ENCODE measurements at regions not wholly inside any gene's neighbourhood (a gene's known extent, or its start where the extent isn't known, plus 50 kb on each side); places are given as distances from the start of the nearest gene placed in this dataset.
A peak's percentile ranks its signal among the peaks of the same experiment; 100 is the strongest.

DNA sequence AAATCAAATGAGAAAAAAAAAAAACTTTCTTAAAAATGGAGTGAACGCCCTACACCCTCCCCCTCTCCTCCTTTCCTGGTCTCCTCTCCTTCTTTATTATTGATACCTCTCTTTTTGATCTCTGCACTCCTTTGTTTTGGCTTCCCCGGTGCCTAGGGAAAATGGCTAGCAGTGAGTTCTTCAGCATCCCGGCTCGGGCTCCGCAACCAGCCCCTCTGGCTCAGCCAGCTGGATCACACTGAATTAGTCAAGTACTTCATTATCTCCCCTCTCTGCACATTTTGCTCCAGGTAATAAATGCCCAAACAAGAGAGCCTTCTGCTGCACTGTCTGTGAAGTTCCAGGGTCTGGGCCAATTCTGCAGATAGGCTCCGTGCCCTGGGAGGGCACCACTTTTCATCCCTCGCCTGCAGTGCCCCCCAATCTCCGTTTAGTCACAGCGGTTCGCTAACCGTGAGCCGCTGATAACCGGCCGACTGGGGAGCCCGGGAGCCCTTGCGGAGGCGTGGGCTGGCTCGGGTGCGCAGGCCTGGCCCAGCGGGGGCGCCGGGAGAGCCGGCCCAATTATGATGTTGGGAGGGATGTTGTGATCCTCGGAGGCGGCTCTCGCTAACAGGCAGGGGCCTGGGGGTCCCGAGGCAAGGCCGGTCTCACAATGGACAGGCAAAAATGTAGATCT lies 301.9 kb downstream of the TFAP2A start:
- Mint-ChIP-seq H3K36me3 (no peaks in the 10 kb centered on the region), H3K9me3 (peaks cover 3 to 14% (median 6%) of the 10 kb centered on the region in 7 donors), H3K27me3 (ENCODE audit: low read depth in 3 of 3) (peaks cover 33 to 46% (median 41%) of the 10 kb centered on the region in 3 donors), H3K4me1 (no peaks in the 10 kb centered on the region), H3K27ac (no peak overlapping the region), H3K4me3 (peak overlapping the region in 1 of 2 donors; percentile 78)
- Histone ChIP-seq H3K9ac (ENCODE audit: insufficient read depth, low read length, poor library complexity, severe bottlenecking) (no peak overlapping the region), H2AFZ (ENCODE audit: insufficient read depth, low read depth, low read length, poor library complexity, severe bottlenecking) (no peak overlapping the region), H4K20me1 (ENCODE audit: insufficient read depth, low read length) (no peaks in the 10 kb centered on the region), H3K9me3 (replicated peaks in 1 of 2; ENCODE audit: control insufficient read depth in 1 of 2, insufficient read depth in 1 of 2, low read length in 2 of 2) (peaks cover 0 to 6% of the 10 kb centered on the region in 2 donors), H3K4me2 (replicated peaks; ENCODE audit: extremely low read depth, low read length, poor library complexity, severe bottlenecking) (no peak overlapping the region), H3K27me3 (ENCODE audit: control insufficient read depth in 2 of 2, insufficient read depth in 2 of 2, low read length in 2 of 2) (peaks cover 14 to 42% of the 10 kb centered on the region in 2 donors), H3K4me3 (replicated peaks in 1 of 3; ENCODE audit: low read depth in 2 of 3, low read length in 3 of 3) (no peak overlapping the region), H3K4me1 (ENCODE audit: control insufficient read depth in 1 of 2, insufficient read depth in 2 of 2, low read length in 2 of 2) (no peaks in the 10 kb centered on the region), H3K79me2 (ENCODE audit: insufficient read depth, low read length) (no peaks in the 10 kb centered on the region), H3K36me3 (replicated peaks in 1 of 2; ENCODE audit: control insufficient read depth in 1 of 2, insufficient read depth in 2 of 2, low read length in 2 of 2) (no peaks in the 10 kb centered on the region), H3K27ac (ENCODE audit: low read depth in 1 of 2, low read length in 2 of 2) (no peak overlapping the region)
- DNase-seq: no peak
- 17% methylated on average over 27 of the region's 28 CpGs for WGBS (ENCODE audit: insufficient coverage)
- intact Hi-C loops (cut with micrococcal nuclease): no loop called here
- no peak for TF ChIP-seq CTCF (IDR thresholded peaks at IDR 0.05)

- DNase-seq: no peak
- intact Hi-C loops (cut with micrococcal nuclease): no loop called here
- H3K4me1 ChIP-seq (ENCODE audit: control insufficient read depth in 1 of 2, insufficient read depth in 2 of 2, low read length in 2 of 2): no peaks in the 10 kb centered on the region
- no peak overlapping the region for H3K27ac Mint-ChIP-seq
- H3K36me3 Mint-ChIP-seq: no peaks in the 10 kb centered on the region
- H3K79me2 ChIP-seq (ENCODE audit: insufficient read depth, low read length): no peaks in the 10 kb centered on the region
- peaks cover 0 to 6% of the 10 kb centered on the region in 2 donors for H3K9me3 ChIP-seq (replicated peaks in 1 of 2; ENCODE audit: control insufficient read depth in 1 of 2, insufficient read depth in 1 of 2, low read length in 2 of 2)
- no peak overlapping the region for H2AFZ ChIP-seq (ENCODE audit: insufficient read depth, low read depth, low read length, poor library complexity, severe bottlenecking)
- H3K36me3 ChIP-seq (replicated peaks in 1 of 2; ENCODE audit: control insufficient read depth in 1 of 2, insufficient read depth in 2 of 2, low read length in 2 of 2): no peaks in the 10 kb centered on the region
- no peak overlapping the region for H3K4me3 ChIP-seq (replicated peaks in 1 of 3; ENCODE audit: low read depth in 2 of 3, low read length in 3 of 3)
- H3K4me2 ChIP-seq (replicated peaks; ENCODE audit: extremely low read depth, low read length, poor library complexity, severe bottlenecking): no peak overlapping the region
- no peak overlapping the region for H3K4me3 Mint-ChIP-seq
- peaks cover 35 to 46% (median 41%) of the 10 kb centered on the region in 3 donors for H3K27me3 Mint-ChIP-seq (ENCODE audit: low read depth in 3 of 3)
- H3K27ac ChIP-seq (ENCODE audit: low read depth in 1 of 2, low read length in 2 of 2): no peak overlapping the region
- no peaks in the 10 kb centered on the region for H4K20me1 ChIP-seq (ENCODE audit: insufficient read depth, low read length)
- H3K9me3 Mint-ChIP-seq: peaks cover 3 to 14% (median 6%) of the 10 kb centered on the region in 7 donors
- H3K4me1 Mint-ChIP-seq: no peaks in the 10 kb centered on the region
- no CpG with 5 or more reads among the region's 7 CpGs for WGBS (ENCODE audit: insufficient coverage)
- H3K9ac ChIP-seq (ENCODE audit: insufficient read depth, low read length, poor library complexity, severe bottlenecking): no peak overlapping the region
- H3K27me3 ChIP-seq (ENCODE audit: control insufficient read depth in 2 of 2, insufficient read depth in 2 of 2, low read length in 2 of 2): peaks cover 14 to 42% of the 10 kb centered on the region in 2 donors
- TF ChIP-seq CTCF (IDR thresholded peaks at IDR 0.05): no peak
These were observed 302.9 kb downstream of the TFAP2A start for GRCh38 chr6:10111975-10112374.
